ENCODE measurements at regions not wholly inside any gene's neighbourhood (a gene's known extent, or its start where the extent isn't known, plus 50 kb on each side); places are given as distances from the start of the nearest gene placed in this dataset.

GRCh38 chr16:51402298-51402697, 251.2 kb upstream of the SALL1 start:
- no peak for DNase-seq (ENCODE audit: low read depth)

- DNase-seq (ENCODE audit: low read depth), result no peak
Measured at GRCh38 chr16:51401673-51402072, 250.6 kb upstream of the SALL1 start.

- no peak for DNase-seq (ENCODE audit: low read depth)
Measured at GRCh38 chr16:51399908-51400670, 249.0 kb upstream of the SALL1 start.

GRCh38 chr16:51394421-51394820, 243.4 kb upstream of the SALL1 start:
- no peak for DNase-seq (ENCODE audit: low read depth)

- no peak for DNase-seq (ENCODE audit: low read depth)
Measured at GRCh38 chr16:51393381-51394005, 242.4 kb upstream of the SALL1 start.

GRCh38 chr16:51392521-51393187, 241.6 kb upstream of the SALL1 start:
- peak; percentile 64 for DNase-seq (ENCODE audit: low read depth)

GRCh38 chr16:51391798-51392511, 240.9 kb upstream of the SALL1 start:
- no peak for DNase-seq (ENCODE audit: low read depth)

- no peak for DNase-seq (ENCODE audit: low read depth)
Measured at GRCh38 chr16:51390877-51391276, 239.8 kb upstream of the SALL1 start.

GRCh38 chr16:51389881-51390280, 238.8 kb upstream of the SALL1 start:
- DNase-seq (ENCODE audit: low read depth), result no peak

- no peak for DNase-seq (ENCODE audit: low read depth)
Measured at GRCh38 chr16:51388516-51388951, 237.5 kb upstream of the SALL1 start.

- no peak for DNase-seq (ENCODE audit: low read depth)
Measured at GRCh38 chr16:51383909-51384308, 232.8 kb upstream of the SALL1 start.

- DNase-seq (ENCODE audit: low read depth), result no peak
Measured at GRCh38 chr16:51382940-51383339, 231.9 kb upstream of the SALL1 start.

GRCh38 chr16:51382211-51382610, 231.1 kb upstream of the SALL1 start:
- DNase-seq (ENCODE audit: low read depth), result no peak

GRCh38 chr16:51376080-51376479, 225.0 kb upstream of the SALL1 start:
- no peak for DNase-seq (ENCODE audit: low read depth)

GRCh38 chr16:51374790-51375189, 223.7 kb upstream of the SALL1 start:
- DNase-seq (ENCODE audit: low read depth), result no peak

GRCh38 chr16:51374346-51374745, 223.3 kb upstream of the SALL1 start:
- DNase-seq (ENCODE audit: low read depth), result peak; percentile 6

- DNase-seq (ENCODE audit: low read depth), result no peak
Measured at GRCh38 chr16:51365715-51366114, 214.6 kb upstream of the SALL1 start.

- peak; percentile 73 for DNase-seq (ENCODE audit: low read depth)
Measured at GRCh38 chr16:51359141-51359955, 208.3 kb upstream of the SALL1 start.

- DNase-seq (ENCODE audit: low read depth), result no peak
Measured at GRCh38 chr16:51357839-51358238, 206.8 kb upstream of the SALL1 start.

GRCh38 chr16:51355875-51356274, 204.8 kb upstream of the SALL1 start:
- no peak for DNase-seq (ENCODE audit: low read depth)

GRCh38 chr16:51355195-51355594, 204.1 kb upstream of the SALL1 start:
- DNase-seq (ENCODE audit: low read depth), result no peak

Data from myocyte (in vitro differentiated cells).